ENCODE measurements at regions not wholly inside any gene's neighbourhood (a gene's known extent, or its start where the extent isn't known, plus 50 kb on each side); places are given as distances from the start of the nearest gene placed in this dataset.

DNA sequence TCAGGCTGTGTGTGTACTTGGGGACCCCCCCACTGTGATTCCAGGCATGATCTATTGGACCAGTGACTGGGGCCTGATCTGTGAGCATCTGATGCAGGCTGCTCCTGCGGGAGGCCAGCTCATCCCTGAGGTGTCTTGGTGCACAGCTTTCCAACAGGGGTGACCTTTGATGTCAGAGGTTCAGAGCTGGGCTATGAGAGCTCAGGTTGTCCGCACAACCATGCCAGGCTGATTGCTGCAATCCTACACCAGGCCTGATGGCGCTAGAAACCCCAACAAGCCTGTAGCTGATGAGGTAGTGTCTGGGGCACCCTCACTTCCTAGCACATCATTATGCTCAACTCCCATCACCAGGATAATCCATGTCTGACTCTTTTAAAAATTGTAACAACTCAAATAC lies 56.1 kb upstream of the CACNA2D3 start:
- POLR2A ChIA-PET = no interaction called here
- Histone ChIP-seq H3K4me3 (no peak overlapping the region), H3K4me1 (replicated peaks in 1 of 2; ENCODE audit: control insufficient read depth in 2 of 2, insufficient read depth in 2 of 2, low read length in 2 of 2) (no peaks in the 10 kb centered on the region), H3K9me1 (ENCODE audit: control insufficient read depth, insufficient read depth, low read length) (no peaks in the 10 kb centered on the region), H3K4me2 (ENCODE audit: insufficient read depth, low read length) (no peak overlapping the region), H3K79me2 (ENCODE audit: control insufficient read depth, insufficient read depth, low read length) (no peaks in the 10 kb centered on the region), H2AFZ (ENCODE audit: low read depth, low read length) (no peak overlapping the region), H4K20me1 (replicated peaks; ENCODE audit: control insufficient read depth, insufficient read depth, low read length) (no peaks in the 10 kb centered on the region), H3K9ac (ENCODE audit: insufficient read depth in 1 of 2, low read depth in 2 of 2, low read length in 2 of 2) (no peak overlapping the region), H3K27ac (ENCODE audit: extremely low read depth, low read depth, low read length) (no peak overlapping the region), H3K9me3 (replicated peaks; ENCODE audit: control insufficient read depth, insufficient read depth, low read depth, low read length) (no peaks in the 10 kb centered on the region), H3K27me3 (ENCODE audit: control insufficient read depth in 2 of 2, insufficient read depth in 2 of 2, low read length in 2 of 2) (peaks cover 0 to 4% of the 10 kb centered on the region in 2 experiments; a peak in 1 of 5 replicates), H3K36me3 (ENCODE audit: control insufficient read depth, insufficient read depth, low read length) (no peaks in the 10 kb centered on the region)
- CTCF ChIA-PET (ENCODE audit: low intra/inter-chr PET ratio) = no interaction called here
- WGBS (ENCODE audit: insufficient coverage, low coverage, missing lambda C conversion rate) = 0% methylated on average over 2 of the region's 3 CpGs
- DNase-seq (ENCODE audit: extremely low read depth in 1 of 4, low spot score in 3 of 4) = no peak
- ATAC-seq = no peak
- in situ Hi-C loops (cut with MboI) = no loop called here
- no TSS peak for BruUV-seq (replicated peaks)
- intact Hi-C loops (cut with micrococcal nuclease) = no loop called here
- no peak for FAIRE-seq
- TF ChIP-seq ZNF316 (IDR thresholded peaks at IDR 0.05) (no peak), DMBX1 (CRISPR knock-in tag; IDR thresholded peaks at IDR 0.05; ENCODE audit: borderline replicate concordance) (no peak), SP1 (CRISPR knock-in tag; IDR thresholded peaks at IDR 0.05) (no peak), ARID2 (IDR thresholded peaks at IDR 0.05) (no peak), TCF7 (IDR thresholded peaks at IDR 0.05; ENCODE audit: borderline replicate concordance) (no peak), MEIS2 (IDR thresholded peaks at IDR 0.05; ENCODE audit: partially characterized antibody) (no peak), SRF (CRISPR knock-in tag; IDR thresholded peaks at IDR 0.05) (no peak), TSHZ1 (CRISPR knock-in tag; IDR thresholded peaks at IDR 0.05) (no peak), GTF2A2 (tag; IDR thresholded peaks at IDR 0.05) (no peak), SAFB2 (IDR thresholded peaks at IDR 0.05; ENCODE audit: borderline replicate concordance, low read depth, low read length, severe bottlenecking) (no peak), TGIF2 (CRISPR knock-in tag; IDR thresholded peaks at IDR 0.05) (no peak), HDAC6 (IDR thresholded peaks at IDR 0.05; ENCODE audit: low read depth, low read length) (no peak), ESRRA (IDR thresholded peaks at IDR 0.05; ENCODE audit: borderline replicate concordance, low read depth) (no peak), ZBTB1 (CRISPR knock-in tag; IDR thresholded peaks at IDR 0.05; ENCODE audit: borderline replicate concordance, low read depth) (no peak)
- TF ChIP-seq, protein P1, sequence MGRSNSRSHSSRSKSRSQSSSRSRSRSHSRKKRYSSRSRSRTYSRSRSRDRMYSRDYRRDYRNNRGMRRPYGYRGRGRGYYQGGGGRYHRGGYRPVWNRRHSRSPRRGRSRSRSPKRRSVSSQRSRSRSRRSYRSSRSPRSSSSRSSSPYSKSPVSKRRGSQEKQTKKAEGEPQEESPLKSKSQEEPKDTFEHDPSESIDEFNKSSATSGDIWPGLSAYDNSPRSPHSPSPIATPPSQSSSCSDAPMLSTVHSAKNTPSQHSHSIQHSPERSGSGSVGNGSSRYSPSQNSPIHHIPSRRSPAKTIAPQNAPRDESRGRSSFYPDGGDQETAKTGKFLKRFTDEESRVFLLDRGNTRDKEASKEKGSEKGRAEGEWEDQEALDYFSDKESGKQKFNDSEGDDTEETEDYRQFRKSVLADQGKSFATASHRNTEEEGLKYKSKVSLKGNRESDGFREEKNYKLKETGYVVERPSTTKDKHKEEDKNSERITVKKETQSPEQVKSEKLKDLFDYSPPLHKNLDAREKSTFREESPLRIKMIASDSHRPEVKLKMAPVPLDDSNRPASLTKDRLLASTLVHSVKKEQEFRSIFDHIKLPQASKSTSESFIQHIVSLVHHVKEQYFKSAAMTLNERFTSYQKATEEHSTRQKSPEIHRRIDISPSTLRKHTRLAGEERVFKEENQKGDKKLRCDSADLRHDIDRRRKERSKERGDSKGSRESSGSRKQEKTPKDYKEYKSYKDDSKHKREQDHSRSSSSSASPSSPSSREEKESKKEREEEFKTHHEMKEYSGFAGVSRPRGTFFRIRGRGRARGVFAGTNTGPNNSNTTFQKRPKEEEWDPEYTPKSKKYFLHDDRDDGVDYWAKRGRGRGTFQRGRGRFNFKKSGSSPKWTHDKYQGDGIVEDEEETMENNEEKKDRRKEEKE (IDR thresholded peaks at IDR 0.05; ENCODE audit: borderline replicate concordance in 1 of 2, control insufficient read depth in 1 of 2, low read depth in 2 of 2, low read length in 1 of 2) = no peak
- TF ChIP-seq, protein P2, sequence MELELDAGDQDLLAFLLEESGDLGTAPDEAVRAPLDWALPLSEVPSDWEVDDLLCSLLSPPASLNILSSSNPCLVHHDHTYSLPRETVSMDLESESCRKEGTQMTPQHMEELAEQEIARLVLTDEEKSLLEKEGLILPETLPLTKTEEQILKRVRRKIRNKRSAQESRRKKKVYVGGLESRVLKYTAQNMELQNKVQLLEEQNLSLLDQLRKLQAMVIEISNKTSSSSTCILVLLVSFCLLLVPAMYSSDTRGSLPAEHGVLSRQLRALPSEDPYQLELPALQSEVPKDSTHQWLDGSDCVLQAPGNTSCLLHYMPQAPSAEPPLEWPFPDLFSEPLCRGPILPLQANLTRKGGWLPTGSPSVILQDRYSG (tag; conservative IDR thresholded peaks at IDR 0.05; ENCODE audit: low read depth) = no peak

Measured in K562 (cell line).